GM21576 (cell line): ENCODE measurements at regions not wholly inside any gene's neighbourhood (a gene's known extent, or its start where the extent isn't known, plus 50 kb on each side); places are given as distances from the start of the nearest gene placed in this dataset.
"Not testable (repeated sequence)": the region's sequence is repeated elsewhere in the genome, so short reads cannot be mapped to it uniquely, and the experiment has no call there.

Experiments used
- ATAC-seq: cut with Tn5 transposase; IDR thresholded peaks from one replicate; pipeline ENCODE4 v1.9.1; 2021; ENCODE audit warnings: mild to moderate bottlenecking, moderate library complexity; ENCODE audit not compliant: unreplicated experiment

GRCh38 chr2:179385756-179386155 lies 121.1 kb upstream of the SESTD1 start:
- ATAC-seq: not testable (repeated sequence)

DNA sequence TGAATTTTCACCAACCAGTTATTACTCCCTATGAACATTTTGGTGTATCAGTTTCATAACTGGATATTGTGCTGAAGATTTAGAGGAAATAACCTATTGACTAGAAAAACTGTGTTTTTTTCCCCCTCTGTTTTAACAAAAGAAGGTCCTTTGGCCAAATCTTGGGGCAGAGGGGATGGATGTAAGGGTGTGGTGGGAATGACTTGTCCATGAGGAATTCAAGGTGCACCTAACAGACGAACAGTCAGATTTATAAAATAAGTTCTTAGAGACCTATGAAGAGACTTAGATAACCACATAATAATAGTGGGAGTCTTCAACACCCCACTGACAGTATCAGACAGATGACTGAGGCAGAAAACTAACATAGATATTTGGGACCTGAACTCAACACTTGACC lies 119.3 kb upstream of the SESTD1 start:
- no peak for ATAC-seq

- no peak for ATAC-seq
Measured at GRCh38 chr2:179377296-179377695, 112.7 kb upstream of the SESTD1 start.

DNA sequence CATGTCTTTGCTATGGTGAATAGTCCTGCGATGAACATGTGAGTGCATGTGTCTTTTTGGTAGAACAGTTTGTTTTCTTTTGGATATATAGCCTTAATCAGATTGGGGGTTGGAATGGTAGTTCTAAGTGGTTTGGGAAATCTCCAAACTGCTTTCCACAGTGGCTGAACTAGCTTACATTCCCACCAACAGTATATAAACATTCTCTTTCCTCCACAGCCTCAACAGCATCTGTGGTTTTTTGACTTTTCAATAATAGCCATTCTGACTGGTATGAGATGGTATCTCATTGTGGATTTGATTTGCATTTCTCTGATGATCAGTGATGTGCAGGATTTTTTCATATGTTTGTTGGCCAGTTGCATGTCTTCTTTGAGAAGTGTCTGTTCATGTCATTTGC lies 112.2 kb upstream of the SESTD1 start:
- no peak for ATAC-seq

DNA sequence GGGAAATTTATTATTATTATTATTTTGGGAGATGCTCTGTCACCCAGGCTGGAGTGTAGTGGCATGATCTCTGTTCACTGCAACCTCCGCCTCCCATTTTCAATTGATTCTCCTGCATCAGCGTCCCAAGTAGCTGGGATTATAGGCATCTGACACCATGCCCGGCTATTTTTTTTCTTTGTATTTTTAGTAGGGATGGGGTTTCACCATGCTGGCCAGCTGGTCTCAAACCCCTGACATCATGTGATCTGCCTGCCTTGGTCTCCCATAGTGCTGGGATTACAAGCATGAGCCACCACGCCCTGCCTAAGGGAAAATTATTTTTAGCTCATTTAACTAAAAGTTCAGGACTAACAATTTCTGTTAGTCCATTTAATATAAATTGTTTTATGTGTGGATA lies 109.2 kb upstream of the SESTD1 start:
- ATAC-seq: no peak

- not testable (repeated sequence) for ATAC-seq
Measured at GRCh38 chr2:179365561-179365960, 100.9 kb upstream of the SESTD1 start.

DNA sequence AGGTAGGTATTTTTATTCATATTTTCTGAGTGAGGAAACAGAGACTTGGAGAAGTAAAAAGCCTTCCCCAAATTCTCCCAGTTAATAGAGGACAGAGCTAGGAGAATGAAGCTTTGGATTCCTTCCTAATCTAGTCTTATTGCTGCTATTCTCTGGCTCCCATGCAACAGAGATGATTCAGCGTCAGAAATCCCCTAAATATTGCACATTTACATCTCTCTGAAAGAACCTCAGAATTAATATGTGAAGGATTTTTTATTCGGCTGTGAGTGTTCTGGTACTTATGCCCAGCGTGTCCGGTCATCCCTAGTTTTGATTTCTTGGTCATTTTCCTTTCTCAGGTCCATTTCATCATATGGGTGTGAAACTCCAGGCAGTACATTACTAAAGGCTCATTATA lies 91.2 kb upstream of the SESTD1 start:
- no peak for ATAC-seq

GRCh38 chr2:179354739-179355537 lies 90.3 kb upstream of the SESTD1 start:
- ATAC-seq: no peak

GRCh38 chr2:179354296-179354695 lies 89.7 kb upstream of the SESTD1 start:
- ATAC-seq: no peak

DNA sequence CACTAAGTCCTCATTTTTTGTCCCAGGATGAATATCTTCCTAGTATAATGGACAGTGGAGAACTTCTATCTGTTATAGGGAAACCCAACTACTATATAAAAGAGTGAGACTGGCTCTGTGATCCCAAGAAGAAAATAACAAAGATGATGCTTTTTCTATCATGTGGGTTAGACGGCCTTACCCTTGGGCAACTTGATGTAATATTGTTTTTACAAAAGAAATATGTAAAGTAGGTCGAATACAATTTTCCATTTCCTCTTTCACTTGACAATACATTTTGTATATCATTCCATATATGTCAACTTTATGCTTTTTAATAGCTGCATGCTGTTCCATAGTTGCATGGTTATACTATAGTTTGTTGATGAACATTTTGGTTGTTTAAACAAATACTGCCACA lies 87.5 kb upstream of the SESTD1 start:
- no peak for ATAC-seq

DNA sequence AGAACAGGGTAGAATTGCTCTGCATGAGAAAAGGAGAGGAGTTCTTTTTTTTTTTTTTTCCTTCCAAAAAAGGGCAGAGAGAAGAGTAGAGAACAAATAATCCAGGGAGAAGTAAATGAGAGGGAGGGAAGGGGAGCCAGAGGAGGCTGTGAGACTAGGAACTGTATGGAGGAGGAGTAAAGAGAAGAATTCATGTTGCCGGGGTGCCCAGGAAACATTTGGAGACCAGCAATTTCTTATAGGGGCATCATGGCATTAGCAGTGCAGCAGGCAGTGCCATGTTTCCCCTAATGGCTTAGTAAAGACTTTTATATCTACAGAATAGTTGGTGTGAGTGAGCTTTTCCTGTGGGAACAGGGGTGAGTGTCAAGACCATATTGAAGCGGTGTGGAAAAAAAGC lies 86.4 kb upstream of the SESTD1 start:
- no peak for ATAC-seq

- peak; percentile 81 for ATAC-seq
Measured at GRCh38 chr2:179349670-179350303, 85.2 kb upstream of the SESTD1 start.

DNA sequence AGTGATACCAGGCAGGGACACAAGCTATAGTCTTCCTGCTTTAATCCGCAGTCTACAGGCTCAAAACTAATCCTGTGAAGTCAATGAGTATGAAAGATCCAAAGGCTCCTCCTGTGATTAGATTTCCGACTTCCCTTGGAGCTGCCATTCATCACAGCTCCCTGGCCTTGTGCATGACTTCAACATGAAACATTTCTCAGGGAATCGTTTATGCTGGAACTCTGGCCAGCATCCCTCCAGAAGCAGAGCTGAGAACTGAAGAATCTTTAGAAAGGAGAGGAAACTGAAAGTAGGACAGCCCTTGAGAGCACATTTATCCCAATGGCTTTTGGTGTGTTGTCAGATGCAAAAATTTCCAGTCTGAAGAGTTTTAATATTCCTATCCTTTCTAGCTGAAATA lies 84.3 kb upstream of the SESTD1 start:
- no peak for ATAC-seq

GRCh38 chr2:179344970-179345369 lies 80.3 kb upstream of the SESTD1 start:
- no peak for ATAC-seq

DNA sequence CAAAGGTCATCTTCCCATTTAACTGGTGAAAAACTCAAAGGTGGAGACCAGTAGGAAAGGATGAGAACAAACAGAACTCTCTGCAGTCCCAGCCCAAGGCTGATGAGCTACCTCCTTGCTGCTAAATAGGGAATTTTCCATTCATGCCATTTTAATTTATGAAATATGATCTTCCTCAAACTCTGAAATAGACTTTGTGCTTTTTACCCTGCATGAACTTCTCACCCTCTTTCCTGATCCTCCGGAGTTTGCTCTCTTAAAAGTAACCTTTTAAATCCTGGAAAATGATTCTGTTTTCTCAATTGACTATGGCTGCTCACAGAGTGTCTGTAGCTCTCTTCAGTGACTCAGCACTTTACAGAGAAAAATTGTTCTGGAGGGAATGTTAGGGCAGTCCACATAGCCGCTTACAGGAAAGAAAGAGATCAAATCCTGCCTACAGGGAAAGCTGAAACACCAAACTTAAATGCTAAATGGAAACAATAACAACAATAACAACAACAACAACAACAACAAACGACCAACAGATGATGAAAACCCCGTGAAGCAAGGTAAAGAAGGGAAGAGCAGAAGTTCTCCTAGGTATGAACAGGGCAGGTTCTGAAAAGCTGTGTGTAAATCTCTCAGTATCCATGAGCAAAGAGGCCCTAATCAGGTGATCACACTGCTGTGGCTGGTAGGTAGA lies 79.8 kb upstream of the SESTD1 start:
- no peak for ATAC-seq

DNA sequence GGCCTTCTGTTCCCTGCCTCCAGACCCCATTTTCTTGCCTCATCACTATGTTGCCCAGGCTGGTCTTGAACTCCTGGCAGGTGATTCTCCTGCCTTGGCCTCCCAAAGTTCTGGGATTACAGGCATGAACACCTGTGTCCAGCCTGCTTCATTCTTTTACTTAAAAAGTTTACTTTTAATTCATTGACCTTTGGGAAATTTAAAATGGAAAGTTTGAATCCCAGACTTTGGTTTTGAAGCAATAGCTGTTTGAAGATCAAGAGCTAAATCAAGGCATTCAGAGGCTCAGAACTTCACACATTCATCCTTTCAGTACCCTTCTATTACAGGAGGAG lies 79.3 kb upstream of the SESTD1 start:
- no peak for ATAC-seq

- ATAC-seq: no peak
Measured at GRCh38 chr2:179341152-179341866, 76.7 kb upstream of the SESTD1 start.

- no peak for ATAC-seq
Measured at GRCh38 chr2:179340678-179341077, 76.0 kb upstream of the SESTD1 start.

DNA sequence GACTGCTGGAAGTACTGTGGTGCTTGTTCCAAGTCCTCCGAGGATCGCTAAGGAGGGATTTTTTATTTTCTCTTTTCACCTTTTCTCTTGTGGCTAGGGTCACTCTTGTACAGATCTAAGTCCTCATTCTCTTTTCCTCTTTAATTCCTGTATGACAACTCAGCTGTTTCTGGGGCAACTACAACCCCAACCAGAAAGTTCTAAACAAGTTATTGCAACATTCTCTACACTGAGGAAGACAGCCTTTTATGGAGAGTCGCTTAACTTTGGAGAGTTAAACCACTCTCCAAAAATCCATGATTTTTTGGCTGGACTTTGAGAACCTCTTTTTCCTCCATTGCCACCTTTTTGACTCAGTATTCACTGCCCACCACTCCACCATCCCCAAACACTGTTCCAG lies 74.0 kb upstream of the SESTD1 start:
- no peak for ATAC-seq

GRCh38 chr2:179336782-179337534 lies 72.3 kb upstream of the SESTD1 start:
- no peak for ATAC-seq

DNA sequence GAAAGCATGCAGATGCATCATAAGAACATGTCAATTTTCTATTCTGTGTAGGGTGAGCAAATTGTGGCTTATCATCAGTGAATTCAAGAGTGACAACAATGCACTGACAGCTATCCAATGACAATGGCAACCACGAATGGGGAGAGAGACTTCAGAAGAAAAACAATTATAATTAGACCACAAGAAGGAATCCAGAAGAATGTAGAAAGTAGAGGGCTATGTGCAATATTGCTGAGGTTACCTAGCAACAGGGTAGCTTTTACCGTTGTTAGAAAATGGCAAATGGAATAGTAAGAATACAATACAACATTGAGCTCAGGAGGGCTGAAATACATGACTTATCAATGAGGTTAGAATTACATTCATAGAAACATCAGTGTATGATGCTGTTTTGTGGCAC lies 71.1 kb upstream of the SESTD1 start:
- ATAC-seq: no peak
